ENCODE measurements at regions not wholly inside any gene's neighbourhood (a gene's known extent, or its start where the extent isn't known, plus 50 kb on each side); places are given as distances from the start of the nearest gene placed in this dataset.

DNA sequence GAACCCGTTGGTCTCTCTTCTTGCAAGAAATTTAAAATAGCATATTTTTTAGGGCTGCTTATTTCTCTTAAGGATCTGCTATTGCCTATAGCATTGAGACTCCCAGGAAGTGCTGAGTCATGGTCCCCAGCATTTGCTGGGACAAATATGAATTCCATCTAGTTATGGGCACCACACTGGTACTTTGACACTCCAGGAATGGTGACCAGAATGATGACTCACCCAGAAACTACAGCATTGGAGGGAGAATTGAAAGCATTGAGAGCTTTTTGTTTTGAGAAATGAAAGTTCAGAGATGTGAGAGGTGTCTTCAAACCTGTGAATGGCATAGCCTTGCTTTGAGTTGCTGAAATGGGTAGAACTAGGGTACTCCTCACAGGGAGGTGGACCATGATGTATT is 699.7 kb downstream of the DHX35 start:
- TF ChIP-seq, protein P1, sequence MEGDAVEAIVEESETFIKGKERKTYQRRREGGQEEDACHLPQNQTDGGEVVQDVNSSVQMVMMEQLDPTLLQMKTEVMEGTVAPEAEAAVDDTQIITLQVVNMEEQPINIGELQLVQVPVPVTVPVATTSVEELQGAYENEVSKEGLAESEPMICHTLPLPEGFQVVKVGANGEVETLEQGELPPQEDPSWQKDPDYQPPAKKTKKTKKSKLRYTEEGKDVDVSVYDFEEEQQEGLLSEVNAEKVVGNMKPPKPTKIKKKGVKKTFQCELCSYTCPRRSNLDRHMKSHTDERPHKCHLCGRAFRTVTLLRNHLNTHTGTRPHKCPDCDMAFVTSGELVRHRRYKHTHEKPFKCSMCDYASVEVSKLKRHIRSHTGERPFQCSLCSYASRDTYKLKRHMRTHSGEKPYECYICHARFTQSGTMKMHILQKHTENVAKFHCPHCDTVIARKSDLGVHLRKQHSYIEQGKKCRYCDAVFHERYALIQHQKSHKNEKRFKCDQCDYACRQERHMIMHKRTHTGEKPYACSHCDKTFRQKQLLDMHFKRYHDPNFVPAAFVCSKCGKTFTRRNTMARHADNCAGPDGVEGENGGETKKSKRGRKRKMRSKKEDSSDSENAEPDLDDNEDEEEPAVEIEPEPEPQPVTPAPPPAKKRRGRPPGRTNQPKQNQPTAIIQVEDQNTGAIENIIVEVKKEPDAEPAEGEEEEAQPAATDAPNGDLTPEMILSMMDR (conservative IDR thresholded peaks at IDR 0.05 in 1 of 2, IDR thresholded peaks at IDR 0.05 in 1 of 2; ENCODE audit: extremely low read depth in 1 of 2, insufficient read depth in 1 of 2, low read depth in 1 of 2, low read length in 2 of 2) = no peak
- TF ChIP-seq EZH2 (IDR thresholded peaks at IDR 0.05; ENCODE audit: borderline replicate concordance, low read length) = no peak
